Astrocyte (in vitro differentiated cells and primary cell): ENCODE measurements at regions not wholly inside any gene's neighbourhood (a gene's known extent, or its start where the extent isn't known, plus 50 kb on each side); places are given as distances from the start of the nearest gene placed in this dataset.

Experiments used
- DNase-seq: peaks from one replicate; pipeline ENCODE4 v3.0.0-alpha.2; 2010; ENCODE audit warnings: low read depth
- FAIRE-seq: peaks from 2 replicates; lab custom pipeline; 2011; peaks lifted over from hg19 to GRCh38; lab: Jason Lieb, UNC
- H2AFZ ChIP-seq: 2 replicates; pipeline ENCODE4 v1.6.0; 2012; ENCODE audit warnings: low read depth, low read length, inconsistent platforms
- H3K27ac ChIP-seq: 2 replicates; pipeline ENCODE4 v1.5.1; 2011; ENCODE audit warnings: low read depth, low read length, inconsistent platforms
- H3K27me3 ChIP-seq: 2 replicates; pipeline ENCODE4 v1.6.0; 2011; ENCODE audit warnings: low read length, inconsistent platforms; ENCODE audit not compliant: insufficient read depth
- H3K36me3 ChIP-seq: 2 replicates; pipeline ENCODE4 v1.5.1; 2011; ENCODE audit warnings: low read length, inconsistent platforms; ENCODE audit not compliant: insufficient read depth
- H3K4me1 ChIP-seq: 2 replicates; pipeline ENCODE4 v1.5.1; 2011; ENCODE audit warnings: low read length, inconsistent platforms; ENCODE audit not compliant: insufficient read depth
- H3K4me2 ChIP-seq: 2 replicates; pipeline ENCODE4 v1.6.0; 2012; ENCODE audit warnings: low read length, inconsistent platforms
- H3K4me3 ChIP-seq: 2 replicates; pipeline ENCODE4 v1.5.1; 2011; ENCODE audit warnings: low read depth, mild to moderate bottlenecking, low read length, inconsistent platforms; ENCODE audit not compliant: insufficient read depth
- H3K79me2 ChIP-seq: 2 replicates; pipeline ENCODE4 v1.6.0; 2012; ENCODE audit warnings: mild to moderate bottlenecking, low read length, inconsistent platforms; ENCODE audit not compliant: insufficient read depth
- H3K9ac ChIP-seq: 2 replicates; pipeline ENCODE4 v1.6.0; 2012; ENCODE audit warnings: mild to moderate bottlenecking, low read length, inconsistent platforms
- H3K9me3 ChIP-seq: 2 replicates; pipeline ENCODE4 v1.5.1; 2012; ENCODE audit warnings: low read depth, mild to moderate bottlenecking, low read length, inconsistent platforms; ENCODE audit not compliant: insufficient read depth
- H4K20me1 ChIP-seq: 2 replicates; pipeline ENCODE4 v1.6.0; 2012; ENCODE audit warnings: low read length, inconsistent platforms; ENCODE audit not compliant: insufficient read depth
- H3K27ac Mint-ChIP-seq: one replicate; pipeline ENCODE4 v1.8.0; 2021; ENCODE audit warnings: mild to moderate bottlenecking, mixed read lengths; ENCODE audit not compliant: unreplicated experiment
- H3K27me3 Mint-ChIP-seq: one replicate; pipeline ENCODE4 v1.8.0; 2021; ENCODE audit warnings: low read depth, mixed read lengths; ENCODE audit not compliant: unreplicated experiment
- H3K36me3 Mint-ChIP-seq: one replicate; pipeline ENCODE4 v1.8.0; 2021; ENCODE audit warnings: low read depth, mixed read lengths; ENCODE audit not compliant: unreplicated experiment
- H3K4me1 Mint-ChIP-seq: one replicate; pipeline ENCODE4 v1.8.0; 2021; ENCODE audit warnings: low read depth, mixed read lengths; ENCODE audit not compliant: unreplicated experiment
- H3K4me3 Mint-ChIP-seq: one replicate; pipeline ENCODE4 v1.8.0; 2021; ENCODE audit warnings: mild to moderate bottlenecking, moderate library complexity, mixed read lengths; ENCODE audit not compliant: unreplicated experiment
- H3K9me3 Mint-ChIP-seq: one replicate; pipeline ENCODE4 v1.8.0; 2021; ENCODE audit warnings: mild to moderate bottlenecking, mixed read lengths; ENCODE audit not compliant: unreplicated experiment
- EZH2 ChIP-seq: IDR thresholded peaks from 2 replicates; pipeline ENCODE4 v1.6.1; 2012; ENCODE audit warnings: mild to moderate bottlenecking, low read length, inconsistent platforms; ENCODE audit not compliant: insufficient read depth
- TF ChIP-seq, protein P1 (sequence below): IDR thresholded peaks from 2 replicates; pipeline ENCODE4 v1.5.1; 2011; ENCODE audit warnings: low read depth, mild to moderate bottlenecking, inconsistent platforms, low read length, moderate library complexity; ENCODE audit not compliant: insufficient read depth

DNA sequence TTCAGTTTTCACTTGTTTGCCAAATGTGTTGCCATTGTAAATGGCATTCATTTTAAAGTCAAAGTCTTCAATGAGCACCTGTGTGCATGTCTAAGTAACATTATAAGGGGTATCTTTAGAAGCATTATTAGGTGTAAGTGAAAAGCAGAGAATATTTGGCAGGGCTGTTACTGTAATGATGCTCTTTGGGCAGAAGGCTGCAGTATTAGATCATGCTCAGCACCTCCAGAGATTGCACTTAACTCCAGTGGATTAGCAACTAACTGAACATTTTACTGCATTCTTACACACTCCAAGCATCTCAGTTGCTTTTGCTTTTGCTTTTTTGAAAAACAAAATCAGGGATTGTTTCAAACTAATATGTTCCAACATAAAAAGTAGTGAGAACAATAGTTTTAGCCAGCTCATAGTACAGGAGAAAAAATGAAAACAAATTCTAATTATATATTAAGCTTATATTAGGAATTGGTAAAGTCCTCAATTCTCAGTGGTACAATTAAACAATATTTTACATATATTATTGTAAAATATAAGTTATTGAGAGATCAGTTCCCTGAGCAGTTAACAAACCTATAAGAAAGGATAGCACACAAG lies 1740.9 kb upstream of the CDH9 start:
- H3K27me3 ChIP-seq = no peaks in the 10 kb centered on the region
- H3K27ac Mint-ChIP-seq = no peak overlapping the region
- H3K4me2 ChIP-seq = no peak overlapping the region
- H3K79me2 ChIP-seq = no peaks in the 10 kb centered on the region
- no peak for DNase-seq
- no peak for TF ChIP-seq EZH2
- TF ChIP-seq, protein P1, sequence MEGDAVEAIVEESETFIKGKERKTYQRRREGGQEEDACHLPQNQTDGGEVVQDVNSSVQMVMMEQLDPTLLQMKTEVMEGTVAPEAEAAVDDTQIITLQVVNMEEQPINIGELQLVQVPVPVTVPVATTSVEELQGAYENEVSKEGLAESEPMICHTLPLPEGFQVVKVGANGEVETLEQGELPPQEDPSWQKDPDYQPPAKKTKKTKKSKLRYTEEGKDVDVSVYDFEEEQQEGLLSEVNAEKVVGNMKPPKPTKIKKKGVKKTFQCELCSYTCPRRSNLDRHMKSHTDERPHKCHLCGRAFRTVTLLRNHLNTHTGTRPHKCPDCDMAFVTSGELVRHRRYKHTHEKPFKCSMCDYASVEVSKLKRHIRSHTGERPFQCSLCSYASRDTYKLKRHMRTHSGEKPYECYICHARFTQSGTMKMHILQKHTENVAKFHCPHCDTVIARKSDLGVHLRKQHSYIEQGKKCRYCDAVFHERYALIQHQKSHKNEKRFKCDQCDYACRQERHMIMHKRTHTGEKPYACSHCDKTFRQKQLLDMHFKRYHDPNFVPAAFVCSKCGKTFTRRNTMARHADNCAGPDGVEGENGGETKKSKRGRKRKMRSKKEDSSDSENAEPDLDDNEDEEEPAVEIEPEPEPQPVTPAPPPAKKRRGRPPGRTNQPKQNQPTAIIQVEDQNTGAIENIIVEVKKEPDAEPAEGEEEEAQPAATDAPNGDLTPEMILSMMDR = peak; percentile 27
- H4K20me1 ChIP-seq = no peaks in the 10 kb centered on the region
- H3K27me3 Mint-ChIP-seq = no peaks in the 10 kb centered on the region
- no peak overlapping the region for H3K9ac ChIP-seq
- no peaks in the 10 kb centered on the region for H3K9me3 ChIP-seq
- no peaks in the 10 kb centered on the region for H3K36me3 Mint-ChIP-seq
- H3K36me3 ChIP-seq = no peaks in the 10 kb centered on the region
- no peaks in the 10 kb centered on the region for H3K4me1 ChIP-seq
- no peak for FAIRE-seq
- H3K4me3 ChIP-seq = no peak overlapping the region
- H2AFZ ChIP-seq = no peak overlapping the region
- no peak overlapping the region for H3K4me3 Mint-ChIP-seq
- H3K27ac ChIP-seq = no peak overlapping the region
- H3K9me3 Mint-ChIP-seq = no peaks in the 10 kb centered on the region
- H3K4me1 Mint-ChIP-seq = no peaks in the 10 kb centered on the region

DNA sequence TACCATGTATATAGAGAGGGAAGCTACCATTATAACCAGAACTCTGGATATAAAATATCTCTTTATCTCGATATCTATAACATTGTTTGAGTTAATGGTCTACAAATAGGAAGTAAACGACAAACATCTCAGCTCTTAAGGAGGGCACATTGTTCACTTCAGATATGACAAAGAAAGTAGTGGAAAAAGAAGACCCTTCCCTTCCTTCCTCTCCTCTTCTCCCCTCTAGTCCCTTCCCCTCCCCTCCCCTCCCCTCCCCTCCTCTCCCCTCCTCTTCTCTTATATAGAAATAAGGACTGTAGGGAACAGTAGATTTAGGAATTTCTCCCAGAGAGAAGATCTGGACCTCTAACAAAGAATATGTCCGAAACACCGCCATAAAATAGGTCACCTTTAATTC lies 1731.9 kb upstream of the CDH9 start:
- Mint-ChIP-seq H3K9me3 (no peaks in the 10 kb centered on the region), H3K27me3 (no peaks in the 10 kb centered on the region), H3K4me1 (no peaks in the 10 kb centered on the region), H3K27ac (no peak overlapping the region), H3K4me3 (no peak overlapping the region), H3K36me3 (no peaks in the 10 kb centered on the region)
- no peaks in the 10 kb centered on the region for H3K9me3 ChIP-seq
- no peaks in the 10 kb centered on the region for H3K36me3 ChIP-seq
- H3K27ac ChIP-seq = no peak overlapping the region
- no peak overlapping the region for H2AFZ ChIP-seq
- no peak for DNase-seq
- no peaks in the 10 kb centered on the region for H3K27me3 ChIP-seq
- H3K79me2 ChIP-seq = no peaks in the 10 kb centered on the region
- H3K4me3 ChIP-seq = no peak overlapping the region
- no peak for FAIRE-seq
- no peak for TF ChIP-seq EZH2
- TF ChIP-seq, protein P1 = no peak
- no peak overlapping the region for H3K9ac ChIP-seq
- H4K20me1 ChIP-seq = no peaks in the 10 kb centered on the region
- H3K4me2 ChIP-seq = no peak overlapping the region
- H3K4me1 ChIP-seq = no peaks in the 10 kb centered on the region

DNA sequence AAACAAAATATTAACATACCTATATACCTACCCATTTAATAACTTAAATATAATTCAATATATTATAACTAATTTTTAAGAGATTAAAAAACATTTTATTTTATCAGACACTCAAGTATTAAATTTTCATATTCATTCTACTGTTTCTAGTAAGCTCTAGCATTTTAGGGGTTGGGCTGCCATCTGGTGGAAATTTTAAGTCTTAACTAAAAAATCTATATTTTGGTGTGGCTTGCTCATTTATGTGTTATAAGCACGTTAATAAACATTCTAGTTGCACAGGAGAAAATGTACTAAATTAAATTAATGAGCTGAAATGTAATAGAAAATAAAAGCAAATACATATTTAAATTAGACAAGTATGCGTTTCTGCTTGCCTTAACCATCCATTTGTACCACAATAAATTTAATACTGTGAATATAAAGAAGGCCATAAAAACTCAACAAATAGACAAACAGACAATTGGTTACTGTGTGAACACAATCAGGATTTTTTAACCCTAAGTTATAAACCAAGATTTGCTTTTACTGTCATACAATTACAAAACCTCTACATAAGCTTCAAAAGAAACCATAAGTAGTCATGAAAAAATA lies 1728.3 kb upstream of the CDH9 start:
- H3K27ac ChIP-seq = no peak overlapping the region
- H4K20me1 ChIP-seq = no peaks in the 10 kb centered on the region
- H3K79me2 ChIP-seq = no peaks in the 10 kb centered on the region
- DNase-seq (peak; percentile 7), FAIRE-seq (no peak)
- no peaks in the 10 kb centered on the region for H3K27me3 Mint-ChIP-seq
- H3K9me3 ChIP-seq = no peaks in the 10 kb centered on the region
- no peak overlapping the region for H3K27ac Mint-ChIP-seq
- H3K4me1 Mint-ChIP-seq = no peaks in the 10 kb centered on the region
- TF ChIP-seq, protein P1 = peak; percentile 41
- TF ChIP-seq EZH2 = no peak
- no peaks in the 10 kb centered on the region for H3K9me3 Mint-ChIP-seq
- H3K4me1 ChIP-seq = no peaks in the 10 kb centered on the region
- no peak overlapping the region for H2AFZ ChIP-seq
- no peaks in the 10 kb centered on the region for H3K27me3 ChIP-seq
- H3K36me3 ChIP-seq = no peaks in the 10 kb centered on the region
- no peak overlapping the region for H3K9ac ChIP-seq
- H3K4me2 ChIP-seq = no peak overlapping the region
- H3K4me3 ChIP-seq = no peak overlapping the region
- no peaks in the 10 kb centered on the region for H3K36me3 Mint-ChIP-seq
- H3K4me3 Mint-ChIP-seq = no peak overlapping the region
